Prostate gland (tissue), 2 donors: ENCODE measurements at regions not wholly inside any gene's neighbourhood (a gene's known extent, or its start where the extent isn't known, plus 50 kb on each side); places are given as distances from the start of the nearest gene placed in this dataset.

ENCODE experiments used
- DNase-seq: peaks from one replicate; pipeline ENCODE4 v3.0.0-alpha.2; 2019; ENCODE audit warnings: low spot score
- H3K27ac ChIP-seq, 2 donors: fragments of 200-600 bp; sonication (generic); 2 replicates each; pipeline ENCODE4 v1.5.1; 2017 to 2019
- H3K27me3 ChIP-seq: fragments of 200-600 bp; sonication (generic); replicated peaks from 2 replicates; pipeline ENCODE4 v1.5.1; 2019; ENCODE audit not compliant: insufficient read depth
- H3K36me3 ChIP-seq, 2 donors: fragments of 200-600 bp; sonication (generic); 1 replicate in 1 of 2; 2 replicates in 1 of 2; pipeline versions ENCODE4 v1.5.1 to v1.8.1; 2017 to 2019
- H3K4me1 ChIP-seq: fragments of 200-600 bp; sonication (generic); replicated peaks from 2 replicates; pipeline ENCODE4 v1.5.1; 2019
- H3K4me3 ChIP-seq, 2 donors: fragments of 200-600 bp; sonication (generic); 2 replicates each; pipeline ENCODE4 v1.5.1; 2017 to 2019
- H3K9me3 ChIP-seq: fragments of 200-600 bp; sonication (generic); 2 replicates; pipeline ENCODE4 v1.5.1; 2017
- POLR2A ChIP-seq: fragments of 450-650 bp; IDR thresholded peaks from one replicate; pipeline ENCODE4 v1.6.1; 2016; ENCODE audit warnings: antibody characterized with exemption, mild to moderate bottlenecking
- POLR2AphosphoS5 ChIP-seq: sonication (generic); formaldehyde crosslinking; IDR thresholded peaks from one replicate; pipeline ENCODE4 v1.6.1; 2017; ENCODE audit warnings: antibody characterized with exemption
- WGBS: methylation state at CpG from one replicate; pipeline ENCODE4 v1.1.5; 2018; 5-methylcytosine and 5-hydroxymethylcytosine counted together
- intact Hi-C: fragments of 100-400 bp; cut with DNase I; formaldehyde crosslinking; loops from one replicate; pipeline ENCODE4 v1.14.2; 2022
- TF ChIP-seq, protein P1 (sequence below), 4 experiments: fragments of 200-600 bp in 2 of 4; fragments of 450-650 bp in 2 of 4; sonication (generic) in 2 of 4; IDR thresholded peaks; 1 replicate in 3 of 4; 2 replicates in 1 of 4; pipeline ENCODE4 v1.5.1; 2016 to 2019; ENCODE audit warnings: antibody characterized with exemption in 4 of 4, mild to moderate bottlenecking in 2 of 4, moderate library complexity in 2 of 4

DNA sequence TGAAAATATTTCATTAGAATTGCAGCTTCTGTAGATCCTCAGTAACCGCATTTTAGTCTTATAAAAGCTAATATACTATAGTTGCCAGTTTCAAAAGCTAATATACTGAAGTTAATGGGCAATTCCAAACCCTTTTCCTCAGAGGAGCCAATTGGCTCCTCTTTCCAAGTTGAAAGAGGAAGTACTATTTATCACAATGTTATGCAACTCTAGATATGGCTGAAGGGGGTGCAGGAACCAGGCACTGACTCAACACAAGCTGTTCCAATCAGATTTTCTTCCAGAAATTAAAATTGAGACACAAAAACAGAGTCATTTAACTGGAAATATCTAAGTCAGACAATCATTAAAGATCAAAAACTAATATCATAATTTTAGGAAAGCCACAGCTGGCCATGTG, 258.9 kb downstream of the PCDH20 start:
- H3K4me1 ChIP-seq = no peaks in the 10 kb centered on the region
- H3K4me3 ChIP-seq = no peak overlapping the region
- TF ChIP-seq POLR2A = no peak
- no peak for TF ChIP-seq POLR2AphosphoS5
- TF ChIP-seq, protein P1, sequence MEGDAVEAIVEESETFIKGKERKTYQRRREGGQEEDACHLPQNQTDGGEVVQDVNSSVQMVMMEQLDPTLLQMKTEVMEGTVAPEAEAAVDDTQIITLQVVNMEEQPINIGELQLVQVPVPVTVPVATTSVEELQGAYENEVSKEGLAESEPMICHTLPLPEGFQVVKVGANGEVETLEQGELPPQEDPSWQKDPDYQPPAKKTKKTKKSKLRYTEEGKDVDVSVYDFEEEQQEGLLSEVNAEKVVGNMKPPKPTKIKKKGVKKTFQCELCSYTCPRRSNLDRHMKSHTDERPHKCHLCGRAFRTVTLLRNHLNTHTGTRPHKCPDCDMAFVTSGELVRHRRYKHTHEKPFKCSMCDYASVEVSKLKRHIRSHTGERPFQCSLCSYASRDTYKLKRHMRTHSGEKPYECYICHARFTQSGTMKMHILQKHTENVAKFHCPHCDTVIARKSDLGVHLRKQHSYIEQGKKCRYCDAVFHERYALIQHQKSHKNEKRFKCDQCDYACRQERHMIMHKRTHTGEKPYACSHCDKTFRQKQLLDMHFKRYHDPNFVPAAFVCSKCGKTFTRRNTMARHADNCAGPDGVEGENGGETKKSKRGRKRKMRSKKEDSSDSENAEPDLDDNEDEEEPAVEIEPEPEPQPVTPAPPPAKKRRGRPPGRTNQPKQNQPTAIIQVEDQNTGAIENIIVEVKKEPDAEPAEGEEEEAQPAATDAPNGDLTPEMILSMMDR (IDR thresholded peaks at IDR 0.05) = no peak
- intact Hi-C loops = no loop called here
- 81% methylated on average over 1 of the region's 1 CpG for WGBS
- no peaks in the 10 kb centered on the region for H3K36me3 ChIP-seq
- DNase-seq = no peak
- no peaks in the 10 kb centered on the region for H3K9me3 ChIP-seq
- no peak overlapping the region for H3K27ac ChIP-seq
- H3K27me3 ChIP-seq = no peaks in the 10 kb centered on the region

DNA sequence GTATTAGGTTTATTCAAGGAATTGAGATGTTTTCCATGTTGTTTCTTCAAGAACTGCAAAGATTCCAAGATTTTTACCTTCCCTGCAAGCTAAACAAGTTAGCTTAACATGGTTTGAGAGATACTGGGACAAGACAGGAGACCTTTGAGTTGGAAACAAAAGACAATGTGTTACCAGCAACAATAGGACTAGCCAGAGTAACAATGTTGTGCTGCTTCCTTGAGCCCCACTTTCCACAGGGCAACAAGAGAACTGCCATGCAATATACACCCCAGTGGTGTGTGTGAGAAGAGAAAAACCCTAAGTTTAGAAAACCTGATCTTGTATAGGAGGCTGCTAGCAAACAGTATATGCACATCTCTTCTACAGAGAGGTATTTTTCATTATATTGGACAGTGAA, 264.6 kb downstream of the PCDH20 start:
- Histone ChIP-seq H3K4me1 (no peaks in the 10 kb centered on the region), H3K27me3 (no peaks in the 10 kb centered on the region), H3K9me3 (no peaks in the 10 kb centered on the region), H3K36me3 (no peaks in the 10 kb centered on the region), H3K4me3 (no peak overlapping the region), H3K27ac (no peak overlapping the region)
- intact Hi-C loops = no loop called here
- DNase-seq = no peak
- TF ChIP-seq POLR2AphosphoS5 (no peak), POLR2A (no peak)
- TF ChIP-seq, protein P1 (IDR thresholded peaks at IDR 0.05) = no peak

DNA sequence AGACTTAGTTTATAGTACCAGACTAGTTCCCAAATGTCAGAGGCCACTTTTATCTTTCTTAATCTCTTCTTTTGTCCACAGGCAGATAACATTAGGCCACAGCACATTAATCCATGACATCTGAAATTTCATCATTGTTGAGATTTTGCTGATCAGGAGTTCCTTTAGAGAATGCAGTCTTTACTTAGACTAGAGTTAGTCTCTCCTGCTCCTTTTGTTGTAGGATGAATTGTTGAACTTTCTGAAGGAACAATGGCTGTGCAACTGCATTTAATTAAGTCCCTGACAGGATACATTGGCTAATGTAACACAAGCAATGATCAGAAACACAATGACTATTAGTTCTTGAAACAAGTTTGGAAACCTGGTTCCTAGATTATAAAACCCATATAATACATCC, 266.3 kb downstream of the PCDH20 start:
- H3K27ac ChIP-seq = no peak overlapping the region
- TF ChIP-seq, protein P1 (IDR thresholded peaks at IDR 0.05) = no peak
- no peak for TF ChIP-seq POLR2A
- TF ChIP-seq POLR2AphosphoS5 = no peak
- no peak for DNase-seq
- no peaks in the 10 kb centered on the region for H3K9me3 ChIP-seq
- no peak overlapping the region for H3K4me3 ChIP-seq
- H3K27me3 ChIP-seq = no peaks in the 10 kb centered on the region
- no peaks in the 10 kb centered on the region for H3K36me3 ChIP-seq
- no peaks in the 10 kb centered on the region for H3K4me1 ChIP-seq
- intact Hi-C loops = no loop called here

DNA sequence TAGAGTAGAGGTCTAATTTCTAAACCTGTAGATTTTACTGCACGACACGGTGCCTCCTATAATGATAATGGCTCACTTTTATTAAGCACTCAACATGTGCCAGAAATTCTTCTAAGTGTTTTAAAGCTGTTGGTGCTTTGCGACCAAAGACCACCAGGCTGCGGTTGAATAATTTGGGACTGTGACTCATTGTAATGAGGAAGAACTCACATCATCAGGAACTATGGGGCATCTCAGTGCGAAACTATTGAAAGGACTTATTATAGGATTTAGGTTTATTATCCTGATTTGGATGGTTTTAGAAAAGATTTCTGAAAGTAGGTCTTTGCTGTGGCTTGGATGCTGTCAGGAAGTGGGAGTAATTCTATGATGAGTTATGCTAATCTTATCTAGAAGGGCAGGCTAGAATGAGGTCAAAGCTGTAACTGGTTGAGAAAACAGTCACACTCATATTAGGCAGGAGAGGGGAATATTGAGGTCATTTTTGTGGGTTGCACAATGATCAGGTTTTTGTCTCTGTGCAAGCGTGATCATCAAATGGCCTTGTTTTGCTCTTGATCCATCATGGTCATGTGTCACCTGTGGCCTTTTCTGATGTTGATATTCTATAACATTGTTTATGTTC, 266.8 kb downstream of the PCDH20 start:
- intact Hi-C loops = no loop called here
- Histone ChIP-seq H3K9me3 (no peaks in the 10 kb centered on the region), H3K4me1 (no peaks in the 10 kb centered on the region), H3K36me3 (no peaks in the 10 kb centered on the region), H3K27ac (no peak overlapping the region), H3K4me3 (no peak overlapping the region), H3K27me3 (no peaks in the 10 kb centered on the region)
- DNase-seq = no peak
- no peak for TF ChIP-seq POLR2A
- no peak for TF ChIP-seq POLR2AphosphoS5
- TF ChIP-seq, protein P1 (IDR thresholded peaks at IDR 0.05) = no peak
- WGBS = 73% methylated on average over 6 of the region's 6 CpGs

DNA sequence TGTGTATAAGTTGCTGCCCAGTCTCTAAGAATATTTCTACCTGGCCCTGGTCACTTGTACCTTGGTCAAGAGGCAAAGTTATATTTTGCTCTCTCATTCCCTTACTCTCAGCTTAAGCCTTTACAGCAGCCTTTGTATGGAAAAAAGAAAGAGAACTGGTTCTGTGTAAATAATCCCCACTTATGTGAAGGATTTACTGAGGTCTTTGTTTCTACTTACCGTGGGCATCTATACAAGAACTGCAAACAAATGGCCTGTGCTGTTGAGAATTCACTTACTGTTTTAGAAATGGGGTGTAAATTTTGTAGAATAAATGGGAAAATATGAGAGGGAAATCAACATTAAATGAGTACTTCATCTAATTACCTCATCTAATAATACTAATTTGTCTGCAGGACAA, 267.4 kb downstream of the PCDH20 start:
- no peaks in the 10 kb centered on the region for H3K4me1 ChIP-seq
- intact Hi-C loops = no loop called here
- H3K4me3 ChIP-seq = no peak overlapping the region
- H3K9me3 ChIP-seq = no peaks in the 10 kb centered on the region
- no peak for TF ChIP-seq POLR2AphosphoS5
- TF ChIP-seq POLR2A = no peak
- TF ChIP-seq, protein P1 (IDR thresholded peaks at IDR 0.05) = no peak
- WGBS = 54% methylated on average over 1 of the region's 1 CpG
- H3K27ac ChIP-seq = no peak overlapping the region
- no peaks in the 10 kb centered on the region for H3K36me3 ChIP-seq
- no peaks in the 10 kb centered on the region for H3K27me3 ChIP-seq
- no peak for DNase-seq
